ENCODE measurements at regions not wholly inside any gene's neighbourhood (a gene's known extent, or its start where the extent isn't known, plus 50 kb on each side); places are given as distances from the start of the nearest gene placed in this dataset.
"Not testable (repeated sequence)": the region's sequence is repeated elsewhere in the genome, so short reads cannot be mapped to it uniquely, and the experiment has no call there.

GRCh38 chr21:15300131-15300530, 235.3 kb upstream of the NRIP1 start:
- Histone ChIP-seq H3K36me3 (ENCODE audit: control insufficient read depth, insufficient read depth, low read length) (no peaks in the 10 kb centered on the region), H3K4me1 (ENCODE audit: control insufficient read depth, insufficient read depth, low read length) (no peaks in the 10 kb centered on the region), H3K9me3 (replicated peaks; ENCODE audit: control insufficient read depth, low read depth, low read length) (no peaks in the 10 kb centered on the region), H3K27ac (ENCODE audit: low read length) (no peak overlapping the region), H3K4me3 (ENCODE audit: low read length) (no peak overlapping the region), H3K27me3 (ENCODE audit: control insufficient read depth, insufficient read depth, low read length) (no peaks in the 10 kb centered on the region)
- DNase-seq: no peak
- WGBS (ENCODE audit: insufficient coverage): no CpG with 5 or more reads among the region's 2 CpGs

- no peak for DNase-seq
- 100% methylated on average over 1 of the region's 3 CpGs for WGBS (ENCODE audit: insufficient coverage)
- Histone ChIP-seq H3K4me1 (ENCODE audit: control insufficient read depth, insufficient read depth, low read length) (no peaks in the 10 kb centered on the region), H3K9me3 (replicated peaks; ENCODE audit: control insufficient read depth, low read depth, low read length) (no peaks in the 10 kb centered on the region), H3K27me3 (ENCODE audit: control insufficient read depth, insufficient read depth, low read length) (no peaks in the 10 kb centered on the region), H3K4me3 (ENCODE audit: low read length) (no peak overlapping the region), H3K36me3 (ENCODE audit: control insufficient read depth, insufficient read depth, low read length) (no peaks in the 10 kb centered on the region), H3K27ac (ENCODE audit: low read length) (no peak overlapping the region)
Observed at GRCh38 chr21:15301014-15301413, 236.2 kb upstream of the NRIP1 start.

- Histone ChIP-seq H3K27me3 (ENCODE audit: control insufficient read depth, insufficient read depth, low read length) (no peaks in the 10 kb centered on the region), H3K4me1 (ENCODE audit: control insufficient read depth, insufficient read depth, low read length) (no peaks in the 10 kb centered on the region), H3K36me3 (ENCODE audit: control insufficient read depth, insufficient read depth, low read length) (no peaks in the 10 kb centered on the region), H3K4me3 (ENCODE audit: low read length) (no peak overlapping the region), H3K27ac (ENCODE audit: low read length) (no peak overlapping the region), H3K9me3 (replicated peaks; ENCODE audit: control insufficient read depth, low read depth, low read length) (no peaks in the 10 kb centered on the region)
- DNase-seq: no peak
- WGBS (ENCODE audit: insufficient coverage): 75% methylated on average over 1 of the region's 2 CpGs
Observed at GRCh38 chr21:15301736-15302135, 236.9 kb upstream of the NRIP1 start.

- no CpG with 5 or more reads among the region's 2 CpGs for WGBS (ENCODE audit: insufficient coverage)
- Histone ChIP-seq H3K9me3 (replicated peaks; ENCODE audit: control insufficient read depth, low read depth, low read length) (no peaks in the 10 kb centered on the region), H3K27ac (ENCODE audit: low read length) (no peak overlapping the region), H3K4me3 (ENCODE audit: low read length) (no peak overlapping the region), H3K36me3 (ENCODE audit: control insufficient read depth, insufficient read depth, low read length) (no peaks in the 10 kb centered on the region), H3K27me3 (ENCODE audit: control insufficient read depth, insufficient read depth, low read length) (no peaks in the 10 kb centered on the region), H3K4me1 (ENCODE audit: control insufficient read depth, insufficient read depth, low read length) (no peaks in the 10 kb centered on the region)
- DNase-seq: no peak
Observed at GRCh38 chr21:15306271-15306670, 241.5 kb upstream of the NRIP1 start.

- WGBS (ENCODE audit: insufficient coverage): 62% methylated on average over 2 of the region's 3 CpGs
- Histone ChIP-seq H3K27ac (ENCODE audit: low read length) (no peak overlapping the region), H3K27me3 (ENCODE audit: control insufficient read depth, insufficient read depth, low read length) (no peaks in the 10 kb centered on the region), H3K36me3 (ENCODE audit: control insufficient read depth, insufficient read depth, low read length) (no peaks in the 10 kb centered on the region), H3K4me3 (ENCODE audit: low read length) (no peak overlapping the region), H3K9me3 (replicated peaks; ENCODE audit: control insufficient read depth, low read depth, low read length) (no peaks in the 10 kb centered on the region), H3K4me1 (ENCODE audit: control insufficient read depth, insufficient read depth, low read length) (no peaks in the 10 kb centered on the region)
- DNase-seq: peak; percentile 70
Observed at GRCh38 chr21:15308333-15308732, 243.5 kb upstream of the NRIP1 start.

GRCh38 chr21:15309022-15309590, 244.3 kb upstream of the NRIP1 start:
- Histone ChIP-seq H3K9me3 (replicated peaks; ENCODE audit: control insufficient read depth, low read depth, low read length) (no peaks in the 10 kb centered on the region), H3K36me3 (ENCODE audit: control insufficient read depth, insufficient read depth, low read length) (no peaks in the 10 kb centered on the region), H3K27me3 (ENCODE audit: control insufficient read depth, insufficient read depth, low read length) (no peaks in the 10 kb centered on the region), H3K4me1 (ENCODE audit: control insufficient read depth, insufficient read depth, low read length) (no peaks in the 10 kb centered on the region), H3K27ac (ENCODE audit: low read length) (no peak overlapping the region), H3K4me3 (ENCODE audit: low read length) (no peak overlapping the region)
- DNase-seq: peak; percentile 35
- WGBS (ENCODE audit: insufficient coverage): no CpG with 5 or more reads among the region's 4 CpGs

GRCh38 chr21:15309721-15310120, 244.9 kb upstream of the NRIP1 start:
- no peaks in the 10 kb centered on the region for H3K27me3 ChIP-seq (ENCODE audit: control insufficient read depth, insufficient read depth, low read length)
- peak; percentile 33 for DNase-seq
- no peak overlapping the region for H3K27ac ChIP-seq (ENCODE audit: low read length)
- H3K4me3 ChIP-seq (ENCODE audit: low read length): no peak overlapping the region
- no CpG with 5 or more reads among the region's 3 CpGs for WGBS (ENCODE audit: insufficient coverage)
- no peaks in the 10 kb centered on the region for H3K9me3 ChIP-seq (replicated peaks; ENCODE audit: control insufficient read depth, low read depth, low read length)
- no peaks in the 10 kb centered on the region for H3K36me3 ChIP-seq (ENCODE audit: control insufficient read depth, insufficient read depth, low read length)
- H3K4me1 ChIP-seq (ENCODE audit: control insufficient read depth, insufficient read depth, low read length): no peaks in the 10 kb centered on the region

- Histone ChIP-seq H3K9me3 (replicated peaks; ENCODE audit: control insufficient read depth, low read depth, low read length) (no peaks in the 10 kb centered on the region), H3K4me1 (ENCODE audit: control insufficient read depth, insufficient read depth, low read length) (no peaks in the 10 kb centered on the region), H3K27ac (ENCODE audit: low read length) (no peak overlapping the region), H3K27me3 (ENCODE audit: control insufficient read depth, insufficient read depth, low read length) (no peaks in the 10 kb centered on the region), H3K4me3 (ENCODE audit: low read length) (no peak overlapping the region), H3K36me3 (ENCODE audit: control insufficient read depth, insufficient read depth, low read length) (no peaks in the 10 kb centered on the region)
- no peak for DNase-seq
Observed at GRCh38 chr21:15311510-15311909, 246.7 kb upstream of the NRIP1 start.

- not testable (repeated sequence) for H3K36me3 ChIP-seq (ENCODE audit: control insufficient read depth, insufficient read depth, low read length); H3K9me3 ChIP-seq (replicated peaks; ENCODE audit: control insufficient read depth, low read depth, low read length); H3K27me3 ChIP-seq (ENCODE audit: control insufficient read depth, insufficient read depth, low read length); H3K4me3 ChIP-seq (ENCODE audit: low read length); H3K27ac ChIP-seq (ENCODE audit: low read length); H3K4me1 ChIP-seq (ENCODE audit: control insufficient read depth, insufficient read depth, low read length); DNase-seq
- WGBS (ENCODE audit: insufficient coverage): 100% methylated on average over 1 of the region's 4 CpGs
Observed at GRCh38 chr21:15317034-15317433, 252.2 kb upstream of the NRIP1 start.

- Histone ChIP-seq H3K27ac (ENCODE audit: low read length) (no peak overlapping the region), H3K4me3 (ENCODE audit: low read length) (no peak overlapping the region), H3K9me3 (replicated peaks; ENCODE audit: control insufficient read depth, low read depth, low read length) (no peaks in the 10 kb centered on the region), H3K27me3 (ENCODE audit: control insufficient read depth, insufficient read depth, low read length) (no peaks in the 10 kb centered on the region), H3K36me3 (ENCODE audit: control insufficient read depth, insufficient read depth, low read length) (no peaks in the 10 kb centered on the region), H3K4me1 (ENCODE audit: control insufficient read depth, insufficient read depth, low read length) (no peaks in the 10 kb centered on the region)
- WGBS (ENCODE audit: insufficient coverage): no CpG with 5 or more reads among the region's 7 CpGs
- DNase-seq: no peak
Observed at GRCh38 chr21:15319727-15320126, 254.9 kb upstream of the NRIP1 start.

- Histone ChIP-seq H3K27me3 (ENCODE audit: control insufficient read depth, insufficient read depth, low read length) (no peaks in the 10 kb centered on the region), H3K27ac (ENCODE audit: low read length) (no peak overlapping the region), H3K4me1 (ENCODE audit: control insufficient read depth, insufficient read depth, low read length) (no peaks in the 10 kb centered on the region), H3K9me3 (replicated peaks; ENCODE audit: control insufficient read depth, low read depth, low read length) (peaks cover 2% of the 10 kb centered on the region), H3K36me3 (ENCODE audit: control insufficient read depth, insufficient read depth, low read length) (no peaks in the 10 kb centered on the region), H3K4me3 (ENCODE audit: low read length) (no peak overlapping the region)
- DNase-seq: no peak
- WGBS (ENCODE audit: insufficient coverage): no CpG with 5 or more reads among the region's 2 CpGs
Observed at GRCh38 chr21:15324542-15324941, 259.7 kb upstream of the NRIP1 start.

Measured in muscle of leg (tissue), 3 donors.